ENCODE measurements at regions not wholly inside any gene's neighbourhood (a gene's known extent, or its start where the extent isn't known, plus 50 kb on each side); places are given as distances from the start of the nearest gene placed in this dataset.

DNA sequence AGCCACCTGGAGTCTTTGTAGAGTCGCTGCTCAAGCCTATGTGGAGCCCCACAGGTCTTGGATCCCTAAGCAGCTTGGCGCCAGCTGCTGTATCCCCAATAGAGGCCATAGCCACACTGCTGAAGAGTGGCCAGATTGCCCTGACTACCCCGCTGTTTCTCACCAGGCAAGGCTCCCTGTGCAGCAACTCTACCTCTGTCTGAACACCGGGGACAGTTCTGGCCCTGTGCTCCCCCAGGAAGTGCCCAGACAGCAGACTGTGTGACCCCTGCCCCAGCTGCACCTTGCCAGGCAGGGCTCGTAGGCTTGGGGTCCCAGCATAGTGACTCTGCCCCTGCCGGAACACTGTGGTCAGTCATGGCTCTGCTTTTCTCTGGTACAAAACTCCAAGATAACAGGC, 53.5 kb upstream of the GALNT13 start:
- Mint-ChIP-seq H3K4me3 (no peak overlapping the region), H3K36me3 (no peaks in the 10 kb centered on the region), H3K4me1 (no peaks in the 10 kb centered on the region), H3K27ac (no peak overlapping the region), H3K27me3 (no peaks in the 10 kb centered on the region), H3K9me3 (peaks cover 5% of the 10 kb centered on the region)
- ATAC-seq: no peak

DNA sequence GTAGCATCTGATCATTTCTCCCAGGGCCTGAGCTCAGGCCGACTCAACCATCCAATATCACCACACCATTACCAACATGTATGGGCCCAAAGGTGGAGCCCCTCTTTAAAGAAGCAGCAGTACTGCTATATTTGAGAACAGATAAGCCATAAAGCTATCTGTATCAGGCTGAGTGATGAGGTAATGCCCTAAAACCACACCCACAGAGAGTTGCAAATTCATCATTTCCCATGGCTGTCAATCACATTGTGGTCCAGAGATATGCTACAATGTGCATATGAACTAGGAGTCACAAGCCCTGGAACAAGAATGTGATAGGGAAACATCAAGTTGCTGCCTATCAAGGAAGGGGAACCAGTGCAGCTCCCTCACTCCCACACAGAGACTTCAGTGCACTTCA, 52.6 kb upstream of the GALNT13 start:
- H3K9me3 Mint-ChIP-seq: peaks cover 5% of the 10 kb centered on the region
- H3K27me3 Mint-ChIP-seq: no peaks in the 10 kb centered on the region
- ATAC-seq: no peak
- H3K27ac Mint-ChIP-seq: no peak overlapping the region
- H3K4me3 Mint-ChIP-seq: no peak overlapping the region
- H3K36me3 Mint-ChIP-seq: no peaks in the 10 kb centered on the region
- H3K4me1 Mint-ChIP-seq: no peaks in the 10 kb centered on the region

DNA sequence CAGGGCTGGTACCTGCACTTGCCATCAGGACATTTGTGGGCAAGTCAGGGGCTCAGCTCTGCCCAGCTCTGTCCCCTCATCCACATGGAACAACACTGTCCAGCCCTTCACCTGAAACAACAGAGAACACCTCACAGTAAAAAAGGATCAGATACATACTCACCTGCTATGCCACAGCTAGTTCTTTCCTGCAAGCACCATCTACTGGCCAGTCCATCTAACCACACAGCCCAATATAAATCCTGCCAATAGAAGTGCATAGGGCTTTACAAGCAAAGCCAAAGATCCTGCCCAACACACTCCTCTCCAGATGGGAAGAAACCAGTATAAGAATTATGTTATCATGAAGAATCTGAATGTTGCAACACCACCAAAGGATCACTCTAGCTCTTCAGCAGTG, 52.2 kb upstream of the GALNT13 start:
- no peaks in the 10 kb centered on the region for H3K27me3 Mint-ChIP-seq
- H3K4me3 Mint-ChIP-seq: no peak overlapping the region
- H3K9me3 Mint-ChIP-seq: peaks cover 5% of the 10 kb centered on the region
- H3K36me3 Mint-ChIP-seq: no peaks in the 10 kb centered on the region
- no peak for ATAC-seq
- no peak overlapping the region for H3K27ac Mint-ChIP-seq
- no peaks in the 10 kb centered on the region for H3K4me1 Mint-ChIP-seq
